ENCODE measurements at regions not wholly inside any gene's neighbourhood (a gene's known extent, or its start where the extent isn't known, plus 50 kb on each side); places are given as distances from the start of the nearest gene placed in this dataset.
"Not testable (repeated sequence)": the region's sequence is repeated elsewhere in the genome, so short reads cannot be mapped to it uniquely, and the experiment has no call there.

- no peak for DNase-seq (ENCODE audit: low read depth, low spot score)
- in situ Hi-C loops (cut with HindIII; ENCODE audit: low pct_unique_long_range_greater_than_20kb, low sequenced_read_pairs) = no loop called here
Measured at GRCh38 chr9:103068753-103069152, 73.6 kb downstream of the CYLC2 start.

- DNase-seq (ENCODE audit: low read depth, low spot score) = no peak
- in situ Hi-C loops (cut with HindIII; ENCODE audit: low pct_unique_long_range_greater_than_20kb, low sequenced_read_pairs) = no loop called here
Measured at GRCh38 chr9:103078581-103078980, 83.4 kb downstream of the CYLC2 start.

- in situ Hi-C loops (cut with HindIII; ENCODE audit: low pct_unique_long_range_greater_than_20kb, low sequenced_read_pairs) = no loop called here
- no peak for DNase-seq (ENCODE audit: low read depth, low spot score)
Measured at GRCh38 chr9:103082494-103082893, 87.4 kb downstream of the CYLC2 start.

- no peak for DNase-seq (ENCODE audit: low read depth, low spot score)
- in situ Hi-C loops (cut with HindIII; ENCODE audit: low pct_unique_long_range_greater_than_20kb, low sequenced_read_pairs) = no loop called here
Measured at GRCh38 chr9:103089357-103089756, 94.2 kb downstream of the CYLC2 start.

- in situ Hi-C loops (cut with HindIII; ENCODE audit: low pct_unique_long_range_greater_than_20kb, low sequenced_read_pairs) = no loop called here
- no peak for DNase-seq (ENCODE audit: low read depth, low spot score)
Measured at GRCh38 chr9:103104101-103104500, 109.0 kb downstream of the CYLC2 start.

- DNase-seq (ENCODE audit: low read depth, low spot score) = no peak
- in situ Hi-C loops (cut with HindIII; ENCODE audit: low pct_unique_long_range_greater_than_20kb, low sequenced_read_pairs) = no loop called here
Measured at GRCh38 chr9:103116246-103116645, 121.1 kb downstream of the CYLC2 start.

- in situ Hi-C loops (cut with HindIII; ENCODE audit: low pct_unique_long_range_greater_than_20kb, low sequenced_read_pairs) = no loop called here
- DNase-seq (ENCODE audit: low read depth, low spot score) = no peak
Measured at GRCh38 chr9:103126494-103126893, 131.4 kb downstream of the CYLC2 start.

- DNase-seq (ENCODE audit: low read depth, low spot score) = no peak
- in situ Hi-C loops (cut with HindIII; ENCODE audit: low pct_unique_long_range_greater_than_20kb, low sequenced_read_pairs) = no loop called here
Measured at GRCh38 chr9:103139891-103140290, 144.8 kb downstream of the CYLC2 start.

- in situ Hi-C loops (cut with HindIII; ENCODE audit: low pct_unique_long_range_greater_than_20kb, low sequenced_read_pairs) = no loop called here
- DNase-seq (ENCODE audit: low read depth, low spot score) = peak; percentile 34
Measured at GRCh38 chr9:103152473-103152872, 157.3 kb downstream of the CYLC2 start.

GRCh38 chr9:103167530-103167929 is 172.4 kb downstream of the CYLC2 start:
- in situ Hi-C loops (cut with HindIII; ENCODE audit: low pct_unique_long_range_greater_than_20kb, low sequenced_read_pairs) = no loop called here
- DNase-seq (ENCODE audit: low read depth, low spot score) = no peak

- peak; percentile 8 for DNase-seq (ENCODE audit: low read depth, low spot score)
- in situ Hi-C loops (cut with HindIII; ENCODE audit: low pct_unique_long_range_greater_than_20kb, low sequenced_read_pairs) = no loop called here
Measured at GRCh38 chr9:103168254-103168653, 173.1 kb downstream of the CYLC2 start.

GRCh38 chr9:103169798-103170197 is 174.7 kb downstream of the CYLC2 start:
- in situ Hi-C loops (cut with HindIII; ENCODE audit: low pct_unique_long_range_greater_than_20kb, low sequenced_read_pairs) = no loop called here
- DNase-seq (ENCODE audit: low read depth, low spot score) = no peak

GRCh38 chr9:103183701-103184171 is 188.6 kb downstream of the CYLC2 start:
- no peak for DNase-seq (ENCODE audit: low read depth, low spot score)
- in situ Hi-C loops (cut with HindIII; ENCODE audit: low pct_unique_long_range_greater_than_20kb, low sequenced_read_pairs) = no loop called here

GRCh38 chr9:103186959-103187358 is 191.8 kb downstream of the CYLC2 start:
- in situ Hi-C loops (cut with HindIII; ENCODE audit: low pct_unique_long_range_greater_than_20kb, low sequenced_read_pairs) = no loop called here
- DNase-seq (ENCODE audit: low read depth, low spot score) = no peak

GRCh38 chr9:103188781-103189350 is 193.7 kb downstream of the CYLC2 start:
- in situ Hi-C loops (cut with HindIII; ENCODE audit: low pct_unique_long_range_greater_than_20kb, low sequenced_read_pairs) = no loop called here
- DNase-seq (ENCODE audit: low read depth, low spot score) = no peak

GRCh38 chr9:103193992-103194391 is 198.9 kb downstream of the CYLC2 start:
- no peak for DNase-seq (ENCODE audit: low read depth, low spot score)
- in situ Hi-C loops (cut with HindIII; ENCODE audit: low pct_unique_long_range_greater_than_20kb, low sequenced_read_pairs) = no loop called here

- no peak for DNase-seq (ENCODE audit: low read depth, low spot score)
- in situ Hi-C loops (cut with HindIII; ENCODE audit: low pct_unique_long_range_greater_than_20kb, low sequenced_read_pairs) = no loop called here
Measured at GRCh38 chr9:103203172-103203571, 208.0 kb downstream of the CYLC2 start.

GRCh38 chr9:103205881-103206585 is 210.9 kb downstream of the CYLC2 start:
- in situ Hi-C loops (cut with HindIII; ENCODE audit: low pct_unique_long_range_greater_than_20kb, low sequenced_read_pairs); DNase-seq (ENCODE audit: low read depth, low spot score): not testable (repeated sequence)

GRCh38 chr9:103210607-103211006 is 215.5 kb downstream of the CYLC2 start:
- in situ Hi-C loops (cut with HindIII; ENCODE audit: low pct_unique_long_range_greater_than_20kb, low sequenced_read_pairs) = no loop called here
- DNase-seq (ENCODE audit: low read depth, low spot score) = no peak
